GM19438 (cell line): ENCODE measurements at regions not wholly inside any gene's neighbourhood (a gene's known extent, or its start where the extent isn't known, plus 50 kb on each side); places are given as distances from the start of the nearest gene placed in this dataset.

Experiments
- ATAC-seq: cut with Tn5 transposase; IDR thresholded peaks from one replicate; pipeline ENCODE4 v1.9.1; 2021; ENCODE audit warnings: low read depth; ENCODE audit not compliant: unreplicated experiment

DNA sequence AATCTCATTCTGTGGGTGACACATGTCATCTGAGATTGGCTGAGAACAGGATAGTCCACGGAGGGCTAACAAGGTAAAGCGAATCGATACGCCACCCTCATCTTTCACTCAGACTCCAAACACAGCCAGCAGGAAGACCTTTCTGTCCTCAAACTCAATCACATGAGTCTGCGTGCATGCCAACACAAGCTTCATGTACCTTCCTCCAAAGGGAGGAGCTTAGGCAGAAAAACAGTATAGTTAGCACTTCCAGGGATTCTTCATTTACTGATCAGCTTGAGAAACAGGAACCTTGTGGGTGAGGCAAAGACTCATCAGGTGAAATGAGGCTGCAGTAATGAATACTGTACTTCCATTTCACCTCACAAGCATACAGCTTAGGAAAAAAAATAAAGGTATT, 767.1 kb upstream of the API5 start:
- no peak for ATAC-seq

DNA sequence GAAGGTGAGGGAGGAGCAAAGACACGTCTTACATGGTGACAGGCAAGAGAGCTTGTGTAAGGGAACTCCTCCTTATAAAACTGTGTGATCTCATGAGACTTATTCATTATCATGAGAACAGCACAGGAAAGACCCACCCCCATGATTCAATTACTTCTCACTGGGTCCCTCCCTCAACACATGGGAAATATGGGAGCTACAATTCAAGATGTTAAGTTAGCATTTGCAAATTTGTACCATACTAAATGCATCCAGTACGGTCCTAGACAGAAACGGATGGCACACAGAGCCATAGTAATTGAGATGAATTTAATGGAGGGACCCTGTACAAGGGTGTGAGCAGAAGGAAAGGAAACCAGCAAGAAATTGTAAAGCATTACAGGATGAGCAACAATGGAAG, 765.8 kb upstream of the API5 start:
- no peak for ATAC-seq

DNA sequence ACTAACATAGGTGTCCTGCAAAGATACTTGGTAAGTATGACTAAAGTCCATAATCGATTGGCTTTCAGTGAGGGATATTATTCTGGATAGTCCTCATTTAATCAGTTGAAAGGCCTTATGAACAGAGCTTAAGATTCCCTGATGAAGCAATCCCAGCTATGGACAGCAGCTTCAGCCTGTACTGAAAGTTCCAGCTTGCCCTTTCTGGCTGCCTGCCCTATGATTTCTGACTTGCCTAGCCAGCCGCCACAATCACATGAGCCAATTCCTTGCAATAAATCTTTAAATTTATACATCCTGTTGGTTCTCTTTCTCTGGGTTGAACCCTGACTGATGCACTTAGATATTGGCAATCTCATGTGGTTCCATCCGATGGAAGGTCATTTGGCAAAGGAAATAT, 759.0 kb upstream of the API5 start:
- no peak for ATAC-seq

DNA sequence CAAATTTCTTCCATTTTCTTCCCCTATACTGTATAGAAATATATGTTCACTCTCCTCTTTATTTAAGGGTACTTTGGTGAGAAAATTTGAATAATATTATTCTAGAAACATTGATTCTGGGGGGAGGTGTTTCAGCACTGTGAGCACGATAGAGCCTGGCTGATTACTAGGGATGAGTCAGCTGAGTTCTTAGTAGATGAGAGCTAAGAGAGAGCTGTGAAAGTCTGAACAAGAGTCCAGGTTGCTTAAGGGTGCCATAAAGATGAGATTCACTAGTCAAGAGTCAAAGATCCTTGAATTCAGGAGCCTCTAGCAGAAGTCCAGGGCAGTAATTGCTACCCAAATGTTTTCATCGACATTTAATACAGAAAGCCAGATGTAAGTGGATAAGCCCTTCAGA, 756.6 kb upstream of the API5 start:
- ATAC-seq: no peak

DNA sequence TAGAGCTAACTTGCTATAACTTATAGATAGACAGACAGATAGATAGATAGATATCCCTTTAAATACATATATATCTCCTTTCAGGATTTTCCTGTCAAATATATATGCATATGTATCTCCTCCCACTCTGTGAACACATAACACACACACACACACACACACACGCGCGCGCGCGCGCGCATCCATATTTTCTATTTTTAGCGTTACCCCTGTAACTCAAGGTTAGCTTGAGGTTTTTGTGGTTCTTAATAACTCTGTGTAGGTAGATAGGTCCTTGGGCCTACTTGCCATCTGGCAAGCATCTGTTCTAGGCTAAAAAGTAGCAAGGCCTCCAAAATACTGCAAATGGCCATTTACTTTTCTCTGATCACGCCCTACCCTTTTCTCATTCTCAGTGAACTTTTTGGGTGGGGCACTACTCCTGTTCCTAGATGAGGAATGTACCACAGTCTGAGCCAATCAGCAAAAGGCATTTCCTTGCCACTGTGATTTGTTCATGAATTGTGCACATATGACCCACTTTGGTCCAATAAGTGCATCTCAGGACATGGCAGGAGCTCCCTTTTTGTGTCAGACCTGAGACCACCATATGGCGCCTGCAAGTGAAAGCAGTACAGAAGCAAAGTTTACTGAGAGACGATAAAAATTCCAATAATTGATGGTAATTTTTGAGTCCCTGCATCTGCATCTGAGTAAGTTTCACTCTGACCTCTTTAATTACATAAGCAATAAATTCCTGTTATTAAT, 740.5 kb upstream of the API5 start:
- no peak for ATAC-seq

DNA sequence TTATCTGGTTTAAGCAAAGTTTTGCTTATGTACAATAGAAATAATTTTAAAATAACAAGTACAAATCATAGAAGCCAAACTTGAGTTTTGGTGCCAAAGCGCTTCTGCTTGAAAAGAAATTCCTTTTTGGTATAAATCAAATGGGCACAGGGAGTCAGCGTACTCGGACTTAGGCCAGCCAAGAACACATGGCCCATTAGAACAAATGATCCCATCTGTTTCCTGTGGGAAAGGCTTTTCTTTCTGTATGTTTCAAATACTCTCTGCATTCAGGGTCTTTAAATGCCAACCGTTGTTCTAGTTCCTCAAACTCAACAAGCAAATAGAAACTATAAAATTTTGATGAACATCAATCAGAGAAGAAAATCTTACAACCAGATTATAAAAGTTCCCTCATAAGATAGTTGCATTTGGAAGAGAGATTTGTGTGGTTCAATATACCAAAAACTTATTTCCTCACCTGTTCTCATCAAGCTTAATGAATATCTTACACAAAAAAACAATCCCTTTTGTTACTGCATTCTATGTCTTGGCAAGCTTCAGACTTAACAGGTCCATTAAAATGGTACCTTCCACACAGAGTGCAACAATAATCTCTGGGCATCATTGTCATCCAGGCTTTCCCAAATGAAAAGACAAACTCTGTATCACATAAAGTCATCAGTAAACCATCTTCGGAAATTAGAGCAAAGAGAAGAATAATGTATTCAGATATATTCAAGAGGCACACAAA, 739.8 kb upstream of the API5 start:
- no peak for ATAC-seq

DNA sequence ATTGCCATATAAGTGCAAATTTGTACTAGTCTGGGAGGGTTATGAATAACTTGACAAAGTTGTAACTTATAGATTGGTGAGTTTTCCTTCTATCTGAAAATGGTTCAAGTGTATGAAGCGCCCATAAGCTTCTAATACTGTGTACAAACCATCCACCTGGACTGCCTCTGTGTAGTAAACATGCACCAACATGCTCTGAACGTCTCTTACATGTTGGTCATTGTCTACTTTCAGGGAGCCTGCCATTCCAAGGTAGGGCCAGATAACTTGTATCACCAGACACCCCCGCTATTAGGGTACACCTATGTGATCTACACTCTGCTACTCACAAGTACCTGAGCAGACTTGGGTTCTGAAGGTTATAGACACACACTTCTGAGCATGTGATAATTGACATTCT, 735.5 kb upstream of the API5 start:
- no peak for ATAC-seq

DNA sequence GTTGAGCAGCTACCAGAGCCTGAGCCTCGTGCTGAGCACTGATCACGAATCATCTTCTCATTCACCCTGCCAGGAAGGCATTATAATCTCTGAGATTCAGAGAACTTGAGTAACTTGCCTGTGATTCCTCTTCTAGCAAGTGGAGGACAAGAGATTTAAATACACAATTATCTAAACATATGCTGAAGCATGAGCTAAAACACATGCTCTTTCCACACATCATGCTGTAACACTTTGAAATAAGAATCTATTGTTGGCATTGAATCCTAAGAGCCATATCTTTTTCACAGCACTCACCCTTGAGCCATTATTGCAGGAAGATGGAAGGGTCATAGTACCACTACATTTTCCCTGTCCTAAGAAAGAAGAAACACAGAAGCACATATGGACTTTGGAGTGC, 722.5 kb upstream of the API5 start:
- no peak for ATAC-seq

DNA sequence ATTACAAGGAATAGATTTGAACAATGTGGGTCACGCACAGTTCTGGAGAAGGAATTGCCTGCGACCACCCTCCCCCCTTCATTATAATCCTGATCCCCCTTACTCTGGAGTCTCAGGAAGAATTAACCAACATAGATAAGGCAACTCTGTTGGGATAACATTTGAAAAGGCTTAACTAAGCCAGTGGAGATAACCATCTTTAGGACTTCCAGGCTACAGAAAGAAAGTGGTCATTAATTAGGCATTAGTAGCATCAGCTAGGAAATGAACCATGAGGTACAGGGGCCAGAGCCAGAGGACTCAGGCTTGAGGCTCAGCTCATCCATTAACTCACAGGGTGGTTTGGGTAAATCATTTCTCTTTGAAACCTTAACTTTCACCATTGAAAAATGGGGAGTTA, 720.0 kb upstream of the API5 start:
- no peak for ATAC-seq

DNA sequence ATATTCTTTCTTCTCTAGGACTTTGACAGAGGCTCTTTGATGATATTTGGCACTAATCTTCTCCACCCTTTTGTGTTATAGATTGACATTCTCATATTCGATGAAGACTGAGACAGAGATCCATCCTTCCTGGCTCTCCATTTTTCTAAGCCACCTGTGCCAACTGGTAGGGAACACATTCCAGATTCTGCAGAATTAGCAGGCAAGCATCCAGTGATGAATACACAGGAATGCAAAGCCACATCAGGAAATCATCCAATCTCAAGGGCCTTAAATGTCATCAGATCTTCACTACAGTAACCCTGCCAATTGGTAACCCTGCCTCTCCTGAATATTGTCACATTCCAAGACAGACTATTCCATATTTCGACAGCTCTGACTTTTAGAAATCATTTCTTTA, 718.4 kb upstream of the API5 start:
- ATAC-seq: no peak

DNA sequence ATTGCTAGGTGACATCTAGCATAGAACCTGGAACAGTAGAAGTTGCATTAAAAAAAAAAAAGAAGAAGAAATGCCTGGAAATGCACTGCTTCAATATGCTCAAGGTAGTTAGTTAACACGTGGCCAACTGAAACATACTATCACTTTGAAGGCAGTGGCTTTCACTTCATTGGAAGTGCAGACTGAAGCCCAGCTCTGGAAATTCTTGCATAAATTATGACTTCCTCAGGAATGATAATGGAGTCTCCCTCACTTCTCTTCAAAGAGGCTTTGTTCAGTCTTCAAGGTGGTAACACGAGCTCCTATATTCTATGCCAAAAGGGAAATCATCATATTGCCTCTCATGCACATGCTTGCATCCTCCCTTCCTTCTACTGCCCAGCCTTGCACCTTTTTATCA, 715.9 kb upstream of the API5 start:
- no peak for ATAC-seq

DNA sequence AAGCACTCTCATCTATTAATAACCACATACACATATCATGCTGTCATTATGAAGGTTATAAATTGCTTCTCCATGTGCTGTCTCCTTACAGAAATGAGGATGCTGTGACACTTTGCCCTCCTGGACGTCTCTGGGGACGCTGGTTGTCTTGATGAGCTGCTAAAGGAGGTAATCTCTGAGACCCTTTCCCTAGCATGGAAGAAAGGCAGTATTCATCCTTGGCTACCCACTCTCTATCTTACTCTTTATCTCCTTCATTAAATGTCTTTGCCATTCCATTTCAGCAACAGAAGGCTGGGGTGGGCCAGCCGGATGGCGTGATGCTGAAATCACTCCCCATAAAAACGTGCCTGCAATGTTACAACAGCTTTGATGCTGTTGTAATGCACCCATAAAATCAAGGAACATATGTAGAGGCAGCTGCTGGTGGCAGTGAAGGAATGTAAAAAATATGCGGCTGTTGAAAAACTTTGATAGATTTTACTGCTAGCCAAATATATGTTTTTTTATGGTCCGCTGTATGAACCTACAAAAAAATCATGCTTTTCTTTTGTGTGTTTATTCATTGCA, 715.1 kb upstream of the API5 start:
- no peak for ATAC-seq

DNA sequence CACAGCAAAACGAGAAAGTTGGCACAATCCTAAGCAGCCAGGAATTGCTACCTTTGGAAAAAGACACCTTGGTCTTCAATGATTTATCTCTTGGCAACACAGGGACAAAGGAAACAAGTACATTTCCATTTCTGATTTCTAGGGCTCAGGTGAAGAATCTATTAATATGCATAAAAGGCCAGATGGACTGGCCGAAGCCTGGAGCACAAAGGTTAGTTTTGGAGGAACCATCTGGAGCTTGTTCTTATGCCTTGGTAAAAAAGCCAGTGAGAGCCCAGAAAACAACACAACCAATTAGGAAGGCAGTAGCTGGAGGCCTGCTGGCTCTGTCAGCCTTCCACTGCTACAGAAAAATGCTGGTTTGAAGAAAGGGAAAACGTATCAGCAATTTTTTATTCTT, 713.5 kb upstream of the API5 start:
- ATAC-seq: no peak

DNA sequence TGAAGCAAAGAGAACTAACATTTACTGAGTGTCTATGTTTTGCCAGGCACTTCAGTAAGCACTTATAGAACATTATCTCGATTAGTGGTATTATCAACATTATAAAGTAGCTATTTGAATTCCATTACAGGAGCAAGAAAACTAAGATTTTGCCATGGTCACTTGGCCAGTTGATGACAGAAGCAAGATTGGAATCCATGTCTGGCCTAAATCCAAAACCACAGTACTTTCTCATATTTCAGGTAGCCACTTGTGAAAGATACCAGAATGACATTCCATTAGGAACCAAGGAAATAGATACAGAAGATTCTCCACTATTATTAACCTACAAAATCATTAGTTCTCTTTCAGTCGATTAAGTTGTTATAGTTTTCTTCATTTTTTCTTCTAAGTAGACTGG, 691.0 kb upstream of the API5 start:
- ATAC-seq: no peak

DNA sequence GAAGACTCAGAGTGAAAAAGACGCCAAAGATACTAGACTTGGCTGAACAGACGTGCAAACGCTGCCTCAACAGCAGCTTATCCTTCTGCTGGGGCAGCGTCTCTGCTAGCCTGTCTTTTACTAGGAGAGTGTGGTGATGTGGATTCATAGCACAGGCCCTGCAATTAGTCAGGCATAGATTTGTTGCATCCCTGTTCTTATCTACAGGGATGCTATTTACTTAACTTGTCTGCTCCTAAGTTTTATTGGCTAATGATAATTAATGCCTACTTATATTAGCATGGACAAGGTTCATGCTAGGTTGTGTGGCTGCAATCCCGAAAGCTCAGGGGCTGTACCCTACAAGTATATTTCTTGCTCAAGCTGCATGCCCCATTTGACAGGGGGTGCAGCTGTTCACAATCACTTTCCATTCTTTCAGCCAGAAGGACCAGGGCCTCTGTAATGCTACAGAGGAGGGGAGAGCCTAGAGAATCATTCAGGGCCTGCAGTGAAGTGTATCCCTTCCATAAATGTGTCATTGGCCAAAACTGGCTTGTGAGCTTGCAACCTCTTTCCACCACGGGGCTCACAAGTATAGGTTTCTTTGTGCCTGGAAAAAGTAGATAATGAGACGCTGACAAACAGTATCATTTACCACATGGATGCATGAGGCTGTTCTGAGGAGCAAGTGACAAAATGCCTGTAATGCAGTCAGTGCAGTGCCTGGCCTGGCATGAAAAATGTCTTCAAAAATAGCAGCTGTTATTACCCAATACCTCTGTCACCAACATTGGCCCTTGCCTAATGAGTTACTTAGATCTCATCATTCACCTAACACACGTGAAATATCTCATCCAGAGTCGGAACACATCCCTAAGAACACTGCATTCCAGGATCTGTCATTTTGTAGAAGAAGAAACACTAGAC, 685.8 kb upstream of the API5 start:
- no peak for ATAC-seq

DNA sequence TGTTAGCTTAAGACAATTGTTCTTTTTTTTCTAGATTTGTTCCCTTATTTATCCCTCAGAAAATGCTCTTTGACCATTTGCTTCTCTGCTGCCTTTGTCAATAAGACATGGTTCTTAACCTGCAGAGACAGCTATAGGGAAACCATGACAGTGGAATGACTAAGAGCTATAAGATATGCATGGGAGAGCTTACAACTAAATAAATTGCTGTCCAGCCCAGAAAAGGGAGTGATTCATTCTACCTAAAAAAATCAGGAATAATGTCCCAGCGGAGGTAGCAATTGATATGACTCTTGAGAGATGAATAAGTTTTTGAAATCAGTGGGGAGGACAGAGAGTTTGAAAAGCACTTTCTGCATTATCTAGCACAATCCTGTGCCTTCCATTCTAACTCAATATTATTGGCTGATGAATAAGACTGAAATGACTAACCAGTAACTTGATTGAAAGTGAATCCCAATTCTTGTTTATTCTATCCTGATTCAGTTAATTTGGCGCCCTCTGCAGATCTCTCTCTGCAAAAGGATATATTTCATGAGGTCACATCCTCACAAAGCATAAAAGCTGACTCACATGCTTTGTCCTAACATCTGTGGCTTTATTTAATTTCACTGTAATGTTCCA, 680.5 kb upstream of the API5 start:
- no peak for ATAC-seq

DNA sequence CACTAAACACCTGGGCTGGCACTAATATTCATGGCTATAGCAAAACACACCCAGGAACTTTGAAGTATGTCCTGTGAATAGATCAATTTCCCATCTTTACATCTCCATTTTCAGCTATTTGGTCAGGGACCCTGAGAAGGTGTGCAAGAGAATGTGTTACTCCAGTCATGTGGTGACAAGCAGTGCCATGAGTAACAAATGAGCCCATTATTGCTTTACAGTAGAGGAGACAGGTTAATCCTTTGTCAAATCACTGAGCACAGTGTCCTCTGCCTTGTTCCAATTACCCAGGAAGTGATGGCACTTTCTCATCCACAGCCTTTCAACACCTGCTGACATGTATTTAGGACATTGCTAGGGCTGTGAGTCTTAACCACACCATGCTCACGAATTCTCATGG, 664.8 kb upstream of the API5 start:
- ATAC-seq: no peak

DNA sequence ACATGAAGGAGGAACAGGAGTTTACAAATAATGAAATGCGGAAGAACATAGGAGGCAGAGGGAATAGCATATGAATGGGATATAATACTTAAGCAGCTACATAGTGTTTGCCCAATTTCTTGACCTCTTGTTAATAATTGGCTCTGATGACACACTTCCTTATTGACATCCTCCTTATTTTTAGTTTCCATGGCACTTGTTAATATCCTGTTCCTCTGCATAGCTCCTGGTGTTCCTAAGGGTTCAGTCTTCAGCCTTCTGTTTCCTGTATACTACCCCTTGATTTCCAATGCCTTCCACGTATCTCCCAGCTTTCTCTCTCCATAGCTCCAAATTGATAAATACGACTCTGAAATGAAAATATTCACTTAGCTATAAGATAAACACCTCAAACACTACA, 663.8 kb upstream of the API5 start:
- no peak for ATAC-seq

DNA sequence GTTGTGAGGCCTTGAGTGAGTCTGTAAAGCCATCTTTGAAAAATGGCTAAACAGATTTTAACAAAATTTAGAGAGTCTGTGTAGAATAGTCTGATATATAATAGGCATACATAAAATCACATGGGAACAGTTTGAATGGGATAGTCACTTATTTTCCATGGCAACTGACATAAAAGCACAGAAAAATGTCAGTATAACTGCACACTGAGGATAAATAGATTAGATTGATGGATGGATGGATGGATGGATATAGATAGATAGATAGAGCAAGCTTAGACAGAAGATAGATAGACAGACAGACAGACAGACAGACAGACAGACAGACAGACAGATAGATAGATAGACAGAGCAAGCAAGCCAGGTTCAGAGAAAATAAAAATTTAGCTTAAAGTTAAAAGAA, 660.2 kb upstream of the API5 start:
- ATAC-seq: no peak

DNA sequence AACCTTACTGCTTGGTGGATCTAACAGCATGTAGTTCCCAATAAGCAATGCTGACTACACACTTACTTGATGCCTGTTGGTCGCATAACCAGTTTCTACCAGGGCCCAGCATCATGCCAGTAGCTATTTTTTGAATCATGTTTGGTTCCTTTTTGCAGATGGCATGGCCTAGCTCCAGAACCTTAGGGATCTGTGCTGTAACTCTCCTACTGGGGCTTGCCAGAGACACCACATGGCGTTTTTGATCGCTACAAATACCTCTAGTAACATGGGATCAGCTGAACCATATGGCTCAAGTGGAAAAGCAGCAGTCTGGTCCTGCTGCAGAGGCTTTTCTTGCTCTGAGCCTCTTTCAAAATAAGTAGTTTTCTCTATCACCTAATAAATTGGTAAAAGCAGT, 654.6 kb upstream of the API5 start:
- no peak for ATAC-seq

DNA sequence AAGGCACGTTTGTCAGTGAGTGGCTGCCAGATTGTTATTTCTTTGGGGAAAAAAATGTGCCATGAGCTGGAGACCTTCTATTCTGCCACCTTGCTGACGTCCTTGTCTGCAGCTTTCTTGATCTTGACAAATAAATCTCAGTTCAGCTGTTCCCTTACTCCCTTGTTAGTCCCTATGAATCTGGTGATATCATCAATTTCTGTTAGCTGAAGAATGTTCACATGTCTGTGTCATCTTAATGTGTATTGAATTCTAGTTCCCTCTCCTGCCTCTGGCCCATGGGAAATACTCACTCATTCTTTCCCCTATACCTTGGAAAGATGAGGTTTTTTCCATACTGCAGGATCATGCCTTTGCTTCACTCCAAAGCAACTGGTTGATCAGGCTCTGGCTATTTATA, 649.9 kb upstream of the API5 start:
- ATAC-seq: no peak
